Astrocyte of the spinal cord (primary cell): ENCODE measurements at regions not wholly inside any gene's neighbourhood (a gene's known extent, or its start where the extent isn't known, plus 50 kb on each side); places are given as distances from the start of the nearest gene placed in this dataset.

Source experiments
- DNase-seq: peaks from one replicate; pipeline ENCODE4 v3.0.0; 2011; ENCODE audit warnings: low read depth, low spot score
- H3K4me3 ChIP-seq: 2 replicates; pipeline ENCODE4 v1.5.1; 2011; ENCODE audit warnings: low read depth, mild to moderate bottlenecking, low read length, moderate library complexity
- CTCF ChIP-seq: IDR thresholded peaks from 2 replicates; pipeline ENCODE4 v1.5.1; 2012; ENCODE audit warnings: low read depth, mild to moderate bottlenecking, low read length, inconsistent platforms
- in situ Hi-C: cut with HindIII; loops from 2 replicates; pipeline ENCODE4 v1.10.0; 2017; ENCODE audit warnings: low sequenced_read_pairs

- no peak for TF ChIP-seq CTCF
- no peak overlapping the region for H3K4me3 ChIP-seq
- no peak for DNase-seq
- in situ Hi-C loops, result no loop called here
These were observed 762.1 kb upstream of the RBFOX1 start for GRCh38 chr16:6570530-6570929.

GRCh38 chr16:6562986-6563385 lies 769.7 kb upstream of the RBFOX1 start:
- DNase-seq, result no peak
- TF ChIP-seq CTCF, result no peak
- in situ Hi-C loops, result no loop called here
- no peak overlapping the region for H3K4me3 ChIP-seq

- DNase-seq, result no peak
- in situ Hi-C loops, result no loop called here
- TF ChIP-seq CTCF, result no peak
- H3K4me3 ChIP-seq, result no peak overlapping the region
These were observed 772.1 kb upstream of the RBFOX1 start for GRCh38 chr16:6560306-6561100.

- TF ChIP-seq CTCF, result no peak
- no peak for DNase-seq
- no peak overlapping the region for H3K4me3 ChIP-seq
- in situ Hi-C loops, result no loop called here
These were observed 774.0 kb upstream of the RBFOX1 start for GRCh38 chr16:6558661-6559060.

GRCh38 chr16:6558126-6558525 lies 774.5 kb upstream of the RBFOX1 start:
- no peak for TF ChIP-seq CTCF
- in situ Hi-C loops, result no loop called here
- no peak for DNase-seq
- no peak overlapping the region for H3K4me3 ChIP-seq

GRCh38 chr16:6557353-6558023 lies 775.2 kb upstream of the RBFOX1 start:
- H3K4me3 ChIP-seq, result no peak overlapping the region
- no peak for TF ChIP-seq CTCF
- in situ Hi-C loops, result no loop called here
- DNase-seq, result no peak
